Suppressor macrophage treated with lipopolysaccharide for 1 hour (primary cell): ENCODE measurements at regions not wholly inside any gene's neighbourhood (a gene's known extent, or its start where the extent isn't known, plus 50 kb on each side); places are given as distances from the start of the nearest gene placed in this dataset.
"Not testable (repeated sequence)": the region's sequence is repeated elsewhere in the genome, so short reads cannot be mapped to it uniquely, and the experiment has no call there.

Source experiments
- DNase-seq, 3 donors: peaks; one replicate each; pipeline ENCODE4 v3.0.0-alpha.2; 2020 to 2022

GRCh38 chr2:182598626-182599025 is 117.4 kb upstream of the DNAJC10 start:
- DNase-seq: no peak

- DNase-seq: no peak
Observed at GRCh38 chr2:182605166-182605565, 110.9 kb upstream of the DNAJC10 start.

- DNase-seq: peak; percentile 13 to 45 (median 38)
Observed at GRCh38 chr2:182606728-182607681, 109.1 kb upstream of the DNAJC10 start.

- DNase-seq: no peak
Observed at GRCh38 chr2:182608181-182608845, 107.7 kb upstream of the DNAJC10 start.

- not testable (repeated sequence) for DNase-seq
Observed at GRCh38 chr2:182609005-182609404, 107.1 kb upstream of the DNAJC10 start.

- DNase-seq: no peak
Observed at GRCh38 chr2:182610231-182610630, 105.8 kb upstream of the DNAJC10 start.

GRCh38 chr2:182611009-182611408 is 105.0 kb upstream of the DNAJC10 start:
- no peak for DNase-seq

- no peak for DNase-seq
Observed at GRCh38 chr2:182615036-182615435, 101.0 kb upstream of the DNAJC10 start.

- no peak for DNase-seq
Observed at GRCh38 chr2:182616471-182617393, 99.3 kb upstream of the DNAJC10 start.

GRCh38 chr2:182618672-182619079 is 97.4 kb upstream of the DNAJC10 start:
- no peak for DNase-seq

- no peak for DNase-seq
Observed at GRCh38 chr2:182619276-182619675, 96.8 kb upstream of the DNAJC10 start.

GRCh38 chr2:182621191-182621590 is 94.9 kb upstream of the DNAJC10 start:
- no peak for DNase-seq

- DNase-seq: no peak
Observed at GRCh38 chr2:182621810-182622209, 94.2 kb upstream of the DNAJC10 start.

- no peak for DNase-seq
Observed at GRCh38 chr2:182622231-182622630, 93.8 kb upstream of the DNAJC10 start.

GRCh38 chr2:182625814-182626213 is 90.2 kb upstream of the DNAJC10 start:
- DNase-seq: no peak

GRCh38 chr2:182628916-182629315 is 87.1 kb upstream of the DNAJC10 start:
- DNase-seq: no peak

- DNase-seq: no peak
Observed at GRCh38 chr2:182630207-182630606, 85.8 kb upstream of the DNAJC10 start.

GRCh38 chr2:182631299-182631698 is 84.8 kb upstream of the DNAJC10 start:
- DNase-seq: no peak

GRCh38 chr2:182634386-182634785 is 81.7 kb upstream of the DNAJC10 start:
- DNase-seq: no peak

- DNase-seq: no peak
Observed at GRCh38 chr2:182636699-182637098, 79.4 kb upstream of the DNAJC10 start.

GRCh38 chr2:182638667-182639066 is 77.4 kb upstream of the DNAJC10 start:
- DNase-seq: no peak

GRCh38 chr2:182639971-182640370 is 76.1 kb upstream of the DNAJC10 start:
- DNase-seq: no peak

- DNase-seq: peak; percentile 12 to 33 (median 25)
Observed at GRCh38 chr2:182642328-182642727, 73.7 kb upstream of the DNAJC10 start.
